NB4 (cell line): ENCODE measurements at regions not wholly inside any gene's neighbourhood (a gene's known extent, or its start where the extent isn't known, plus 50 kb on each side); places are given as distances from the start of the nearest gene placed in this dataset.

Experiments
- MAX ChIP-seq: IDR thresholded peaks from 2 replicates; pipeline ENCODE4 v1.6.1; 2011; ENCODE audit warnings: low read depth, low read length
- POLR2A ChIP-seq: IDR thresholded peaks from 2 replicates; pipeline ENCODE4 v1.6.1; 2011; ENCODE audit warnings: mild to moderate bottlenecking; ENCODE audit not compliant: insufficient read length; ENCODE audit errors: extremely low read depth
- TF ChIP-seq, protein P1 (sequence below): IDR thresholded peaks from one replicate; pipeline ENCODE4 v1.5.1; 2012; ENCODE audit warnings: low read depth, low read length

DNA sequence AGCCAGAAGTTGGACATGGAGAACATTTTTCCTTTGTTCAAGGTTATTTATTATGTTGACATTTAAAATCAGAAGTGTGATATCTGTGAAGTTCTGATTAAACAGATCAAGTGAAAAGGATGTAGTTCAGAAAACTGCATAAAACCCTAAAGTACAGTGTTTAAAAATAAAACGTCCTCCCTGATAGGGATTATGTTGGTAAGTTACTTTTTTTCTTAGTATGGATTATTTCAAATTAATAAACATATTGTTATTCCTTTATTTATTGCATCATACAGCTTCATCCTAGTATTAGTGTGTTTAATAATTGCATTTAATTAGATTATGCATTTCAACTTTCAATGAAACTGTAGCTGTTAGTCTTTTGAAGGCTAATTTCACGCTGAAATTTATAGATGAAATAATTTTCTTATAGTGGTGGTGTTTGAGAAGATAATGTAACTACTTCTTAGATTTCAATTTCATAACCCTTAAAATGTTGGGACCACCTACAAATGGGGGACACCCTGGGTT, 157.9 kb upstream of the DMRT1 start:
- TF ChIP-seq POLR2A (no peak), MAX (no peak)
- TF ChIP-seq, protein P1, sequence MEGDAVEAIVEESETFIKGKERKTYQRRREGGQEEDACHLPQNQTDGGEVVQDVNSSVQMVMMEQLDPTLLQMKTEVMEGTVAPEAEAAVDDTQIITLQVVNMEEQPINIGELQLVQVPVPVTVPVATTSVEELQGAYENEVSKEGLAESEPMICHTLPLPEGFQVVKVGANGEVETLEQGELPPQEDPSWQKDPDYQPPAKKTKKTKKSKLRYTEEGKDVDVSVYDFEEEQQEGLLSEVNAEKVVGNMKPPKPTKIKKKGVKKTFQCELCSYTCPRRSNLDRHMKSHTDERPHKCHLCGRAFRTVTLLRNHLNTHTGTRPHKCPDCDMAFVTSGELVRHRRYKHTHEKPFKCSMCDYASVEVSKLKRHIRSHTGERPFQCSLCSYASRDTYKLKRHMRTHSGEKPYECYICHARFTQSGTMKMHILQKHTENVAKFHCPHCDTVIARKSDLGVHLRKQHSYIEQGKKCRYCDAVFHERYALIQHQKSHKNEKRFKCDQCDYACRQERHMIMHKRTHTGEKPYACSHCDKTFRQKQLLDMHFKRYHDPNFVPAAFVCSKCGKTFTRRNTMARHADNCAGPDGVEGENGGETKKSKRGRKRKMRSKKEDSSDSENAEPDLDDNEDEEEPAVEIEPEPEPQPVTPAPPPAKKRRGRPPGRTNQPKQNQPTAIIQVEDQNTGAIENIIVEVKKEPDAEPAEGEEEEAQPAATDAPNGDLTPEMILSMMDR: no peak
